NOMO-1 treated with dmso at 0.1 percent for 144 hours (cell line): ENCODE measurements at regions not wholly inside any gene's neighbourhood (a gene's known extent, or its start where the extent isn't known, plus 50 kb on each side); places are given as distances from the start of the nearest gene placed in this dataset.
"Not testable (repeated sequence)": the region's sequence is repeated elsewhere in the genome, so short reads cannot be mapped to it uniquely, and the experiment has no call there.

ENCODE experiments used
- DNase-seq: peaks from one replicate; lab custom pipeline; 2025; ENCODE audit not compliant: unreplicated experiment; lab: John Stamatoyannopoulos, UW

GRCh38 chr3:109784852-109785631 is 447.7 kb upstream of the DPPA4 start:
- DNase-seq, result no peak

DNA sequence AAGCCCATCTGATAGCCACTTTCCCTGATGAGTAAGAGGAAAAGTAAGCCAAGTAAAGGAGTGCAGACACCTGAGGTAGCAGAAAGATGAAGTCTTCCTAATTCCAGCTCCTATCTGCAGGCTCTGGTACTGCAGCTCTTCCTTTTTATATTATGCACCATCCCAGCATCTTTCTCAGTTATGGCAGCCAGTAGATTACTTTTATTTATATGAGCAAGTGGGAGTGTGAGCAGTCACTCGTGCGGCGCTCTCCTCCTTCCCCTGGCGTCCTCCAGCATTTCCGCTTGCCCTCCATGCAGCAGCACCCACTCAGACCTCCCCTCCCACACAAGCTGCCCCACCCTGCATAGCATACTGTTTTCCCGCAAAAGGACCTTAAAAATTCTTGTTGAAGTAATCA is 465.9 kb upstream of the DPPA4 start:
- DNase-seq, result no peak

DNA sequence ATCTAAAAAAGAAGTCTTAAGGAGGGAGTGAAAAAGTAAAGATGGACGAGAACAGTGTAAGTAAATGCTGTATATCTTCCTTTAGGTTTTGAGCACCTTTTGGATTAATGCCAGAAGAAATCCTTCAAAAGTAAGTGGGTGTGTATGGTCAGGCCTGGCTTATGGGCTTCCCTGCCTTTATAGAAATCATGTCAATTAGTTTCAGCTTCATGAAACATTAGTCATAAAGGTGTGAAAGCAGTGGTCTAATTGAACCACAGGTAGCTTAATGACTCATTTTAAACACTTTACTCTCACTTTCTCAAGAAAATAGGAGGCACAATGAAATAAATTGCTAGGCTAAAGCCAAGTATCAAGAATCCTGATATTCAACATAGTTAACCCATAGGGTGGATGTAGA is 467.4 kb upstream of the DPPA4 start:
- DNase-seq, result no peak

GRCh38 chr3:109806929-109807328 is 469.6 kb upstream of the DPPA4 start:
- DNase-seq, result peak; percentile 62

DNA sequence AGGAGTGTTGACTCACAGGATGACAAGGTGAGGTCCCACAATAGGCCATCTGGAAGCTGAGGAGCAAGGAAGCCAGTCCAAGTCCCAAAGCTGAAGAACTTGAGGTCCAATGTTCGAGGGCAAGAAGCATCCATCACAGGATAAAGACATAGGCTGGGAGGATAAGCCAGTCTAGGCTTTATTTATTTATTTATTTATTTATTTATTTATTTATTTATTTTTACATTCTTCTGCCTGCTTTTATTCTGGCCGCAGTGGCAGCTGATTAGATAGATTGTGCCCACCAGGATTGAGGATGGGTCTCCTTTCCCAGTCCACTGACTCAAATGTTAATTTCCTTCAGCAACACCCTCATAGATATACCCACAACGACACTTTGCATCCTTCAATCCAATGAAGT is 472.2 kb upstream of the DPPA4 start:
- no peak for DNase-seq

DNA sequence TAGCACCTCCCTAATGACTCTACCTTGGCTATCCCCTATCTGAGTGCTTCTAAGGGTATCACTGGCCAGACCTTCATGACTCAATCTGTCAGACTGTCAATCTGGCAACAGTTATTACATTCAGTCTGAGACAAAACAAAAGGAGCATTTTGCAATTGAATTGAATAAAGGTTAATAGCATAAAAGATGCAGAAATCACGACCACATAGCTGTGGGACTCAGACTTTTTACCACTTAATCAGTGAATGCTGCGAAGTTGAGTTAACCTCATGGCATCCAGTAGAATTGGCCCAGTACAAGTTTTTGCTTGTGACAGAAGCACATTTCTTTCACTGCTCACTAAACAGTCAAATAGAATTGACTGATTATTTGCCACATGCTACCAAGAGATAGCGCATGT is 480.7 kb upstream of the DPPA4 start:
- no peak for DNase-seq

DNA sequence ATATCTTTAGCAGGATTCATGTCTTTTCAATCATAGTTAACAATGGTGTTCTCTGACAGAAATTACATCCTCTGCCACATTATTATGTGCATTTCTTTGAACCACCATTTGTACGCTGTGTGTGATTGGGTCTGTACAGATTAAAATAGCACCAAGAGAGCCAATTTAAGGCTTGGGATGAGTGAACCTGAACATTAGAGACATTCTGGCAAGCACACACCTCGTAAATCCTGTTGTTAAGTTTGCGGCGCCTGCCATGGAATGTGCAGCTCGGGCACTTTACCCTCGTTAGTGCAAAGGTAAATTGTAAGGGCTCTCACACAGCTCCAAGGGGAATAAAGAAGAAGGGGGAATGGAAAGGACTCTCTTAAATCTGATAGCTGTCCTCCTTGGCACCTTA is 482.4 kb upstream of the DPPA4 start:
- no peak for DNase-seq

GRCh38 chr3:109825971-109826810 is 488.8 kb upstream of the DPPA4 start:
- no peak for DNase-seq

GRCh38 chr3:109831403-109831802 is 494.1 kb upstream of the DPPA4 start:
- DNase-seq, result no peak

GRCh38 chr3:109835958-109836357 is 498.6 kb upstream of the DPPA4 start:
- no peak for DNase-seq

DNA sequence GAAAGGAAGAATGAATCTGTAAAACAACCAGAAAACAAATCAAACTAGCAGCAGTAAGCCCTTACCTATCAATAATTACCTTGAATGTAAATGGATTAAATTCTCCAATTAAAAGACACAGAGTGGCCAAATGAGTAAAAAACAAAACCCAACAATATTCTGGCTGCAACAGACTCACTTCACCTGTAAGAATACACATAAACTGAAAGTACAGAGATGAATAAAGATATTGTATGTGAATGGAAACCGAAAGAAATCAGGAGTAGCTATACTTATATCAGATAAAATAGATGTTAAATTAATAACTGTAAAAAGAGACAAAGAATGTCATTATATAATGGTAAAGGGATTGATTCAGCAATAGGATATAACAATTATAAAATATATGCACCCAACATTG is 514.5 kb upstream of the DPPA4 start:
- no peak for DNase-seq

DNA sequence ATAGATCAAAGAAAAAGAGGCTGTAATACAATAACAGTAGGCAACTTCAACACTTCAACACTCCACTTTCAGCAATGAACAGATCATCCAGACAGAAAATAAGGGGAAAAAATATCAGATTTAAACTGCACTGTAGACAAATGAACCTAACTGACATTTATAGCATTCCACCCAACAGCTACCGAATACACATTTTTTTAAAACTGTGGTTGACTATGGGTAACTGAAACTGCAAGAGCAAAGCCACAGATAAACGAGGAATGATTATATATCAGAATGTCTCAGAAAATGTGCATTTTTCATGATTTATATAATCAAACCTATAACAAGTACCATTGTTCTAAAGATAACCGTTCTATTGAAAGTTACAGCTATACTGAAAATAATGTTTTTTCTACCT is 514.9 kb upstream of the DPPA4 start:
- DNase-seq, result no peak

- DNase-seq, result no peak
Observed at GRCh38 chr3:109853077-109853731, 515.9 kb upstream of the DPPA4 start.

- no peak for DNase-seq
Observed at GRCh38 chr3:109863701-109864100, 526.4 kb upstream of the DPPA4 start.

GRCh38 chr3:109864452-109864851 is 527.1 kb upstream of the DPPA4 start:
- DNase-seq, result no peak

- DNase-seq, result no peak
Observed at GRCh38 chr3:109869586-109869985, 532.2 kb upstream of the DPPA4 start.

DNA sequence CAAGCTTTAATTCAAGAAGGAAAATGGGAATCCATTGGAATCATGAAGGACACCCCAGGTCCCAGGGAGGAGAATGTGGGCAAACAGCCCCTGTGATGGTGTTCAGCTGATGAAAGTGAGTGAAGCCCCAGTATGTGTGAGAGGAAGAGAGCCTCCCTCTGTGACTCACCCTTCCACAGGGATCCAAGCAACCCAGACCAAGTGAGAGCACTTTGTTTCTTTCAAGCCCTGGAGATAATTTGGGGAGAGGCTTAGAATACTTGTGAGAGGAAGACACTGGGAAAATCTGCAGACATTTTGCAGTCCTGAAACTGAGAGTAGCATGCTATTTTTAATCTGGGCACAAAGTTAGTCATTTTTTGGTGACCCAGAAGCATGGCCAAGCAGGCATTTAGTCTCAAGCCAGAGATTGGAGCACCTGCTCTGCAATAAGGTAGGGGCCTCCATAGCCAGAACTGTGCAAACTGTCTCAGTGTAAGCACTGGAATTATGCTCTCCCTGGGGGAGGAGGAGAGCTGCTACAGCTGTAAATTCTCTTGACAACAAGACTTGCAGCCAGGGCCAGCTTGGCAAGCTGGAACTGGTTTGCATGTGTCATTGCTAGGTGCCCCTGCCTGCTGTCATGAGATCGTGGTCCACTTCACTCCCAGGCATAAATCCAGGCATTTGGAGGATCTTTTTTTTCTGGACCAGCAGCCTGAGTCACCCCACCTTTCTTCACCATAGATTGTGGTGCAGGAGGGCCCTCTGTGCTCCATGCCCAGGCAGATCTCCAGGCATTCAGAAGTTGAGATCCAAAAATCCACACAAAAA is 537.8 kb upstream of the DPPA4 start:
- no peak for DNase-seq

DNA sequence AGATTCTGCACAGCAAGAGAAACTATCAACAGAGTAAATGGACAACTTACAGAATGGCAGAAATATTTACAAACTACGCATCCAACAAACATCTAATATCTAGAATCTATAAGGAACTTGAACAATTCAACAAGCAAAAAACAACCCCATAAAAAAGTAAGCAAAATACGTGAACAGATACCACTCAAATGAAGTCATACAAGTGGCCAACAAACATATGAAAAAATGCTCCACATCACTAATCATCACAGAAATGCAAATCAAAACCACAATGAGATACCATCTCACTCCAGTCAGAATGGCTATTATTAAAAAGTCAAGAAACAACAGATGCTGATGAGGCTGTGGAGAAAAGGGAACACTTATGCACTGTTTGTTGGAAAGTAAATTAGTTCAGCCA is 540.3 kb upstream of the DPPA4 start:
- not testable (repeated sequence) for DNase-seq

DNA sequence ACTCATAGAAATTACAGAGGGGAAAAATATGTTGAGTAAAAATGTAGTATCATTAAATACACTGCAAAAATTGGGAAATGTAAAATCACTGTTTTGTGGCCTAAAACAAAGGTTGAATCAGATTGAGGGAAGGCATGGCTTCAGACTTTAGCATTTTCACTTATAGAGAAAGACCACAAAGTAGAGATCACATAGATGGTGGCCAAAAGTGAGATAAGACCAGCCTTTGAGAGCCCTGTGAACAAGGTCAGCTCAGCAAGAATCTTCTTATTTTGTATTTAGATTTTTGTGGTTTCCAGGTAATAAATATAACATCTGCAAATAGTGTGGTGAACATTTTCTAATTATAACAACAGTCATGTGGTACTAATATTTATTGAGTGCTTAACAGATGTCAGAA is 544.8 kb upstream of the DPPA4 start:
- DNase-seq, result no peak

DNA sequence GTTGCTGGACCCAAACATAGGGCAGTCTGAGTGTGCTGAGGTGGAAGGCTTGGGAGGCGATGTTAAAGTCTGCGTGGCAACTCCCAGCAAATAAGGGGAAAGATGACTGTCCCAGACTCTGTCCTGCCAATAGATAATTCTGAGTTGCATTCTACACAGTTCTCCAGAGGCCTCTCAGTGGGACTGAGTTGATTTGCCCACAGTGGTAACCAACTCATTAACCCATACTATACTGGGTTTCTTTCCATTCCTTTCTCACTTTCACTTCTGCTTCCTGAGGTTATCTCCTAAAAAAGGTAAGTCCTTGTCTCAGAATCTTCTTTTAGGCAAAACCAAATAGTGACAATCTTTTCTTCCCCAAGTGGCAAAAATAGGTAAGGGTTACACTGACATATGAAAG is 549.9 kb upstream of the DPPA4 start:
- no peak for DNase-seq

GRCh38 chr3:109888026-109888425 is 550.7 kb upstream of the DPPA4 start:
- no peak for DNase-seq
